Osteoblast (primary cell): ENCODE measurements at regions not wholly inside any gene's neighbourhood (a gene's known extent, or its start where the extent isn't known, plus 50 kb on each side); places are given as distances from the start of the nearest gene placed in this dataset.
A peak's percentile ranks its signal among the peaks of the same experiment; 100 is the strongest.
"Not testable (repeated sequence)": the region's sequence is repeated elsewhere in the genome, so short reads cannot be mapped to it uniquely, and the experiment has no call there.

Experiments used
- DNase-seq: peaks from one replicate; pipeline ENCODE4 v3.0.0; 2011; ENCODE audit warnings: low spot score, mixed read lengths; ENCODE audit not compliant: insufficient read length; ENCODE audit errors: missing footprints
- H2AFZ ChIP-seq: 2 replicates; pipeline ENCODE4 v1.6.0; 2011; ENCODE audit warnings: mild to moderate bottlenecking, low read length
- H3K27ac ChIP-seq: 2 replicates; pipeline ENCODE4 v1.5.1; 2011; ENCODE audit warnings: mild to moderate bottlenecking, low read depth, low read length, moderate library complexity
- H3K27me3 ChIP-seq: 2 replicates; pipeline ENCODE4 v1.6.0; 2012; ENCODE audit warnings: mild to moderate bottlenecking, control low read depth, inconsistent platforms, low read length, moderate library complexity; ENCODE audit not compliant: insufficient read depth
- H3K36me3 ChIP-seq: 2 replicates; pipeline ENCODE4 v1.5.1; 2011; ENCODE audit warnings: mild to moderate bottlenecking, low read length, control low read depth, moderate library complexity; ENCODE audit not compliant: insufficient read depth
- H3K4me1 ChIP-seq: 2 replicates; pipeline ENCODE4 v1.5.1; 2011; ENCODE audit warnings: mild to moderate bottlenecking, low read length, control low read depth, moderate library complexity; ENCODE audit not compliant: insufficient read depth
- H3K4me2 ChIP-seq: 2 replicates; pipeline ENCODE4 v1.6.0; 2011; ENCODE audit warnings: mild to moderate bottlenecking, low read length; ENCODE audit not compliant: insufficient read depth
- H3K4me3 ChIP-seq: fragments of 200-600 bp; sonication (generic); 3 replicates; pipeline ENCODE4 v1.5.1; 2012; ENCODE audit warnings: mild to moderate bottlenecking, low read length, inconsistent platforms; ENCODE audit not compliant: insufficient read depth
- H3K79me2 ChIP-seq: 2 replicates; pipeline ENCODE4 v1.6.0; 2012; ENCODE audit warnings: mild to moderate bottlenecking, low read length, control low read depth, inconsistent platforms; ENCODE audit not compliant: insufficient read depth
- H3K9me3 ChIP-seq: 2 replicates; pipeline ENCODE4 v1.5.1; 2011; ENCODE audit warnings: low read depth, low read length, control low read depth
- H4K20me1 ChIP-seq: 2 replicates; pipeline ENCODE4 v1.6.0; 2012; ENCODE audit warnings: mild to moderate bottlenecking, low read length, control low read depth; ENCODE audit not compliant: insufficient read depth
- CTCF ChIP-seq: IDR thresholded peaks from 2 replicates; pipeline ENCODE4 v1.5.1; 2011; ENCODE audit warnings: mild to moderate bottlenecking, low read depth, low read length, moderate library complexity; ENCODE audit errors: extremely low read depth

GRCh38 chr2:180240774-180241173 lies 233.7 kb upstream of the CWC22 start:
- peak; percentile 43 for TF ChIP-seq CTCF
- DNase-seq: no peak
- H4K20me1 ChIP-seq: no peaks in the 10 kb centered on the region

GRCh38 chr2:180238729-180239128 lies 231.6 kb upstream of the CWC22 start:
- H4K20me1 ChIP-seq: no peaks in the 10 kb centered on the region
- no peaks in the 10 kb centered on the region for H3K79me2 ChIP-seq
- no peak overlapping the region for H3K4me3 ChIP-seq
- no peak overlapping the region for H3K27ac ChIP-seq
- H3K4me1 ChIP-seq: no peaks in the 10 kb centered on the region
- no peak overlapping the region for H3K4me2 ChIP-seq
- H3K9me3 ChIP-seq: no peaks in the 10 kb centered on the region
- TF ChIP-seq CTCF: no peak
- no peaks in the 10 kb centered on the region for H3K27me3 ChIP-seq
- no peak for DNase-seq
- no peak overlapping the region for H2AFZ ChIP-seq
- H3K36me3 ChIP-seq: no peaks in the 10 kb centered on the region

More at GRCh38 chr2:180240774-180241173, 233.7 kb upstream of the CWC22 start:
- no peak overlapping the region for H3K27ac ChIP-seq
- no peaks in the 10 kb centered on the region for H3K9me3 ChIP-seq
- no peak overlapping the region for H3K4me3 ChIP-seq
- H3K4me2 ChIP-seq: no peak overlapping the region
- H3K36me3 ChIP-seq: no peaks in the 10 kb centered on the region
- no peaks in the 10 kb centered on the region for H3K79me2 ChIP-seq
- no peaks in the 10 kb centered on the region for H3K27me3 ChIP-seq
- H3K4me1 ChIP-seq: no peaks in the 10 kb centered on the region
- no peak overlapping the region for H2AFZ ChIP-seq

GRCh38 chr2:180236061-180236460 lies 229.0 kb upstream of the CWC22 start:
- H3K79me2 ChIP-seq, DNase-seq, H2AFZ ChIP-seq, H3K9me3 ChIP-seq, H3K36me3 ChIP-seq, H3K4me2 ChIP-seq, H4K20me1 ChIP-seq, H3K4me1 ChIP-seq, H3K27me3 ChIP-seq, H3K4me3 ChIP-seq, H3K27ac ChIP-seq: not testable (repeated sequence)

- H3K27ac ChIP-seq, DNase-seq, H3K36me3 ChIP-seq, H4K20me1 ChIP-seq, H3K4me3 ChIP-seq, H3K4me2 ChIP-seq, H3K79me2 ChIP-seq, H3K4me1 ChIP-seq, H3K9me3 ChIP-seq, H3K27me3 ChIP-seq, H2AFZ ChIP-seq: not testable (repeated sequence)
Measured at GRCh38 chr2:180235506-180235905, 228.4 kb upstream of the CWC22 start.

GRCh38 chr2:180234991-180235390 lies 227.9 kb upstream of the CWC22 start:
- not testable (repeated sequence) for H3K4me1 ChIP-seq, H4K20me1 ChIP-seq, H3K9me3 ChIP-seq, DNase-seq, H3K36me3 ChIP-seq, H3K4me3 ChIP-seq, H3K79me2 ChIP-seq, H3K4me2 ChIP-seq, H3K27ac ChIP-seq, H2AFZ ChIP-seq, H3K27me3 ChIP-seq
